ENCODE measurements at regions not wholly inside any gene's neighbourhood (a gene's known extent, or its start where the extent isn't known, plus 50 kb on each side); places are given as distances from the start of the nearest gene placed in this dataset.

DNA sequence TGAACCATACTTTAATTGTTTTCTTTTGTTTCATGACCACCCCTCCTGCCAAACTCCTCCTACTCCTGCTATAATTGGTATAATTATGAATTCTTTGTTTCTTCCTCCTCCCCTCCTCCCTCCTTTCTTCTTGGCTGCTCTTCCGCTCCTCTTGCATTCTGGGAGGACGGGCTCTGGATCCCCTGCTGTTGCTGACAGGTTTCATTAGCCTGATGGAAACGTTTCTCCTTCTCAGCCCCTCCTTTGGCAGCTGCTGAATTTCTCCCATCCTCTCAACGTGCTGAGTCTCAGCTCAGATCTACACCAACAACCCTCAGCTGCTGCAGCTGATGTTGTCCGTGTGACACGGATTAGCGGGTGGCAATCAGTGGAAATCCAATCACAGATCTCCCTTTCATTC is 97.1 kb upstream of the UBAC2 start:
- no peak for TF ChIP-seq EZH2 (IDR thresholded peaks at IDR 0.05; ENCODE audit: borderline replicate concordance, low read length)
- TF ChIP-seq, protein P1, sequence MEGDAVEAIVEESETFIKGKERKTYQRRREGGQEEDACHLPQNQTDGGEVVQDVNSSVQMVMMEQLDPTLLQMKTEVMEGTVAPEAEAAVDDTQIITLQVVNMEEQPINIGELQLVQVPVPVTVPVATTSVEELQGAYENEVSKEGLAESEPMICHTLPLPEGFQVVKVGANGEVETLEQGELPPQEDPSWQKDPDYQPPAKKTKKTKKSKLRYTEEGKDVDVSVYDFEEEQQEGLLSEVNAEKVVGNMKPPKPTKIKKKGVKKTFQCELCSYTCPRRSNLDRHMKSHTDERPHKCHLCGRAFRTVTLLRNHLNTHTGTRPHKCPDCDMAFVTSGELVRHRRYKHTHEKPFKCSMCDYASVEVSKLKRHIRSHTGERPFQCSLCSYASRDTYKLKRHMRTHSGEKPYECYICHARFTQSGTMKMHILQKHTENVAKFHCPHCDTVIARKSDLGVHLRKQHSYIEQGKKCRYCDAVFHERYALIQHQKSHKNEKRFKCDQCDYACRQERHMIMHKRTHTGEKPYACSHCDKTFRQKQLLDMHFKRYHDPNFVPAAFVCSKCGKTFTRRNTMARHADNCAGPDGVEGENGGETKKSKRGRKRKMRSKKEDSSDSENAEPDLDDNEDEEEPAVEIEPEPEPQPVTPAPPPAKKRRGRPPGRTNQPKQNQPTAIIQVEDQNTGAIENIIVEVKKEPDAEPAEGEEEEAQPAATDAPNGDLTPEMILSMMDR (IDR thresholded peaks at IDR 0.05; ENCODE audit: low read length) = no peak
